GM11168 (cell line): ENCODE measurements at regions not wholly inside any gene's neighbourhood (a gene's known extent, or its start where the extent isn't known, plus 50 kb on each side); places are given as distances from the start of the nearest gene placed in this dataset.

Experiments
- in situ Hi-C: fragments of 300-500 bp; cut with MboI; formaldehyde crosslinking; loops from one replicate; pipeline ENCODE4 v1.12.0; 2022; ENCODE audit warnings: low sequenced_read_pairs; ENCODE audit not compliant: unreplicated experiment

DNA sequence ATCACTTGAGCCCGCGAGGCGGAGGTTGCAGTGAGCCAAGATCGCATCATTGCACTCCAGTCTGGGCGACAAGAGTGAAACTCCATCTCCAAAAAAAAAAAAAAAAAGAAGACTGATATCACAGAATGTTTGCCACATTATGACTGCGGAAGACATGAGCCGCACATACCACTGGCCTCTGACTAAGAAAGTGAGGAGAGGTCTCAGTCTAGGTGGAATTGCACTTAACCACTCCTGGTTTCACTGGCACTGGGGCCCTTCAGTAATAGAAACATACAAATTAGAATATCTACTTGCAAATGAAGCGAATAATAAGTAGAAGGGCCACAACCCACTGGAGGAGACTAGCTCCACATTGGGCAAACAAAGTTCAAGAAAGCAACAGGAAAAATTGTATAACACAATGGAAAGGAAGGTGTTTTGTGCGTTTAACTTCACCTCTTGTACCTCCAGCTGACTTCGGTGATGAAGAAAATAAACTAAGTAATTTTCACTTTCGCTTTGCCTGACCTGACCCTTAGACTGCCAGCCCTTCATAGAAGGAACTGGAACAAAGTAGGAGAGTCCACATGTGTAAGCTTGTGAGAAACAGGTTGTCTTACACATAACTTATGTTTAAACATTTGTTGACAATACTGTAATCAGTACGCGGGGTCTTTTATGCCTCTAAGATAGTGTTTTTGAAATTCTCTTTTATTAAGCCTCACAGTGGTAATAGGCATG is 147.5 kb upstream of the TSHZ2 start:
- in situ Hi-C loops = no loop called here

DNA sequence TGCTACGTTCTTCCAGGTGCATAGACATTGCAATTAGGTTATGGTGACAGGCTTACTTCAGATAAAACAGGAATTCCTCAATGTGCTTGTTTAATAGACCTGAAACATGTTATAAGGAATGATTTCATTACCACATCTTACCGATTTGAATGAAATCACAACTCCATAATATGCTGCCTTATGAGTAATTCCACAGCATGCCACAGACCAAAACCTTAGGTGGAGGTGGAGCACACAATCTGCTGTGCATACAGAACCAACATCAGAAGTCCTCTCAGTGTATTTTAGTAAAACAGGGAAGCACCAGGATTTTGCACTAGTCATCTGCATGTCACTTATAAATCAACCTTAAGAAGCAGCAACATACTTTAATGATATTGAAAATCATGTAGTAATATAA is 148.9 kb upstream of the TSHZ2 start:
- in situ Hi-C loops = no loop called here

DNA sequence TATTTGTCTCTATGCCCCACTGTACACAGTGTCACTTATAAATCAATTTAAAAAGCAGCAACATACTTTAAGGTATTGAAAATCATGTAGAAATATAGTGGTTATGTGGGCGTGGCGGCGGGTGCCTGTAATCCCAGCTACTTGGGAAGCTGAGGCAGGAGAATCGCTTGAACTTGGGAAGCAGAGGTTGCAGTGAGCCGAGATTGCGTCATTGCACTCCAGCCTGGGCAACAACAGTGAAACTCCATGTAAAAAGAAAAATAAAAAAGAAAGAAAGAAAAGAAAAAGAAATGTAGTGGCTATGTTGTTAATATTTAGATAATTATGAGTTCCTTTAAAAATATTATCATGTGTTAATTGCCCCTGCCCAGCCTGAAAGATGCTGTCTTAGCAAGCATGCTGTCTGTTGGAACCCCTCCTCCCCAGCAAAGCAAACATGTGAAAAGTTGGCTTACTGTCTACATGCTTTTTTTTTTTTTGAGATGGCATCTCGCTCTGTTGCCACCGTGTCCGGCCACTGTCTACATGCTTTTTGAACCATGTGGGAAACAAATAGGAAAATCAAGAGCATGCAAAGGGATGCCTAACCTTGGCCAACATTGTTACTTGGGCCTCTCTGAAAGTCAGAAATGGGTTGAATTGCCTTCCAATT is 151.4 kb upstream of the TSHZ2 start:
- in situ Hi-C loops = no loop called here

DNA sequence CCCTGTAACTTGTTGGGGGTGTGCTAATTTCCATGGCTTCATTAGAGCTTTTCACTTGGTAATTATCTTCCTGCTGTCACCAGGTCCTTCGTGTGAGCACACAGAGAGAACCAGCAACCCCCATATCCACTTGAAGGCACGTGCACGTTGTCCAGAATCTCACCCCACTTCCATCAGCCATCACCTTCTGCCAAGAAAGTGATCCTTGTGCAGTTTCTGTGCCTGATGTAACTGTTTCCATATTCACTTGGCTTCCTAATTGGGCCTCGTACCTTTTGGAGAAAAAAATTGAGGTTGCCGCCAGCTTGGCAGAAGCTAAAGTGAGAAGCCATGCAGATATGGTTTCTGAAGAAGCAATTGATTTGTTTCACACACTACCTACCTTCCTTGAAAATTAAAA is 153.7 kb upstream of the TSHZ2 start:
- in situ Hi-C loops = no loop called here

DNA sequence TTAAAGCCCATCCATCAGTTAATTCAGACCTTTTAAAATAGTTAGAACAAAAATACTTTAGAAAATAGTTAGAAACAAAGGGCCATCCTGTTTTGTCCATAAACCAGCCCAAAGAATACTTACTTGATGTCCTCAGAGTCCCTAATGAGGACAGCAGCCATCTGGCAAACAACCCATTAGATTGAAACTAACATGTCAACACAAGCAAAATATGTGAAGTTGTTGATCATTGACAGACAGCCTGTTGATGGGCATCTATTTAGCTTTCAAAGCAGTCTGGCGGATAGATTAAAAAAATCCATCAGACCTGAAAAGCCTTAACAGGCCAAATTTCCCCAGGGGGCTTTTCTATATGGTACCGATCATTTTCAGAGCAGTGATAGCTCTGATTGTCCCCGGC is 154.2 kb upstream of the TSHZ2 start:
- in situ Hi-C loops = no loop called here

DNA sequence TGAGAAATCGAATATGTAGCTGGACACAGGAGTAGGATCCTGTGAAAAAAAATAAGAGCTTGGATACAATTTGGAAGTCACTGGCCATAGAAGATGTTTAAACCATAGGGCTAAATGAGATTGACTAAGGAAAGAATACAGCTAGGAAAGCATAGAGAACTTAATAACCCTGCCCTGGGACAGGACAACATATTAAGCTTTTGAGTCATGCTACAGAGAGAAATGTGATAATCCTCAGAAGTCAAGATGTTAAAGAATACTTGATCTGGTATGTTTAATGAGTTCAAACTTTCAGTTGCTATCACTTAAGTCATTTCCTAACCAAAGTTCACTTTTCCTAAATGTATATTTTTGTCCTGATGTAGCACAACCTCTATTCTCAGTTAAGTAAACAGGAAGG is 154.6 kb upstream of the TSHZ2 start:
- in situ Hi-C loops = no loop called here

DNA sequence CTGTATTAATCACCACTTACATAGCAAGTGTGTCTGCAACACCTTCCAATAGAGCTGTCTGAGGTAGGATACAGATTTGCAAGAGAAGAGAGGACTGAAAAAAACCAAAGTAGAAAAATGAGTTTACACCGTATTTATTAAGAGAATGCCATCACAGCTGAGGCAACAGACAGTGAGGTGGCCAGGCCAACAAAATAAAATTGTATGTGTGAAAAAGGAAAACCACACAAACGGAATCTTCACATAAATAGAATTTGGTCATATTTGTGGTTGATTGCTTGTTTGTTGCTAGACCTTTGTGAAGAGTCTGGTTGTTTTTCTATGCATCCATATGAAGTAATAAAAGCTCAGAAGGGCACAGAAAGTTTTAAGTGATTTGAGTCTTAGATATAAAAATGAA is 157.8 kb upstream of the TSHZ2 start:
- in situ Hi-C loops = no loop called here

DNA sequence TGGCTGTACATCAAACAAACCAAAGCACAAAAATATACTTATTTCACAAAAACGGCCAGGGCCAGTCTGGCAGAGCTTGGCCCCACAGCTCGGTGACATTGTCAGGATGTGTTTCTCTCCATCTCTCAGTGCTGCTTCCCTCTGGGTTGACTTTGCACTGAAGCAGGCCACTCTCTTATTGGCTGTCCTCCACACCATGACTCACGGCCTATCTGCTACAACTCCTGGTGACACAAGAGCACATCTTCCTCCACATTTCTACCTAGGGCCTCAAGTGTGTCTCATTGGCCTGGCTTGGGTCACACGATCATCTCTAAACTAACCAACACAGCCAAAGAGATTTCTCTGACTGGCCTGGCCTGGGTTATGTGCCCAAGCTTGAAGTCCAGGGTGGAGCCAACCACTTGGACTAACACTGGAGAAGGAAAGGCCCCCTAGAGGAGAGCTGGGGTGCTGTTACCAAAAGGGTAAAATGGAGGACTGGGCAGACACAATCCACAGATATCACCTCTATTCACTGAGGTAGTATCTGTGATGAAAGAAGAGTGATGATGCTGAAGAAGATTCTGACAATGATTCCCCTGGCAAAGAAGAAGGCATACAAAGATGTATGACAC is 159.8 kb upstream of the TSHZ2 start:
- in situ Hi-C loops = no loop called here

DNA sequence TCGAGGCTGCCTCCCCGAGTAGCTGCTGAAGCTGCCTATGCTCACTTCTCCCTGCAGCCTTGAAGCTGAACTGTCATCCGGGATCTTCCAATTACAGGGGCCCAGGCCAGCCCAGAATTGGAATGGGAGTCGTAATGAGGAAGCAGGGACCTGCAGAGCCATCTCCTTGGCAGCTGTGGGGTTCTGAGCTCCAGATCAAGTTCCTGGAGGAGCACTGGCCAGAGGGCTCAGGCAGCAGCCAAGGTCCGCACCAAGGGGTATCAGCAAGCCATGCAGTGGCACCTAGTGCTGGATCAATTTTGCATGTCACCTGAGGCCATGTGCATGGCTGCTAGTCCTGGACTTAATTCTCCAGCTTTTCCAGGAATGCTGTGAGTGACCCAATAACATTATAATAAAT is 163.2 kb upstream of the TSHZ2 start:
- in situ Hi-C loops = no loop called here

DNA sequence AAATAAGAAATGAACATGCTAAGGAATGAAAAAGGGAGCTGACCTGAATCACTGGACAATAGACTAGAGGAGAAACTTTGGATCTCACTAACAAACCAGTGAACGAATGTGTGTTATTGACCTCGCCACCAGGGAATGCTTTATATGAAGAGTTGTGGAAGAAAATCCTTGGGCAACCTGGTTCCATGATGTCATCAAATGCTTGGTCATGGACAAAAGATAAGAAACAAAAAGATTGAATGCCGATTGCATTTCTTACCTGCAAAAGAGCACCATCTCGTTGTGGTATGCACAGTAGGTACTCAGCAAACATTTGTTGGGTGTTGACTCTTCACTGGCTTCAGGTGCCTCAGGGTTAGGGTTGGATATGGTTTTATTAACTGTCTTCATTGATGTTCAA is 165.2 kb upstream of the TSHZ2 start:
- in situ Hi-C loops = no loop called here

DNA sequence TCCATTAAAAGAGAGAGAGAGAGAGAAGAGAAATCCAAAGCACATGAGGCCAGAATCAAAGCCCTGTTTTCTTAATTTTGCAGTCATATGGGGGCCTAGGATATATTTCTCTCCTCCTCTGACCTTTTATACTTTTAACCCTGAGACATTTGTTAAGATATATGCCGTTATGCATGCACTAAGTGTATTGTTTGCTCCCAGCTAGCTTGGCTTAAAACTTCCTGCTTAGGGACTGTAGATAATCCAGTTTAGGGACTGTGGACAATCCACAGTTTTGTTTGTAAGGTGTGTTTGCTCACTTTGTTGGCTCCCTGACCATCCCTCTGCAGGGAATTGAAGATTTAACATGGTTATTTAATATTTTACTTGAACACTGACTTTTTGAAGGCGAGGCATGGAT is 166.3 kb upstream of the TSHZ2 start:
- in situ Hi-C loops = no loop called here

DNA sequence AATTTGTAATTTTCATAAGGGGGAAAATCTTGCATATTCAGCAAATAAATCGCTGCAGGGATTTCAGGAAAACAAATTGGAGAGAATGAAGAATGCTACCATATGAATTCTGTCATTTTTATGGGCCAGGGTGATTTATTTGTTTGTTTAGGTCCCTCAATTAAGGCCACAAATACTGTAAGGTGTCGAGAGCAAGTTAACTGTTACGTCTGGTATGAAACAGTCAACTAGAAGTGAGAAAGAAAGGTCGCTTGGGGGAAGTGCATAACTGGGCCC is 166.9 kb upstream of the TSHZ2 start:
- in situ Hi-C loops = no loop called here

DNA sequence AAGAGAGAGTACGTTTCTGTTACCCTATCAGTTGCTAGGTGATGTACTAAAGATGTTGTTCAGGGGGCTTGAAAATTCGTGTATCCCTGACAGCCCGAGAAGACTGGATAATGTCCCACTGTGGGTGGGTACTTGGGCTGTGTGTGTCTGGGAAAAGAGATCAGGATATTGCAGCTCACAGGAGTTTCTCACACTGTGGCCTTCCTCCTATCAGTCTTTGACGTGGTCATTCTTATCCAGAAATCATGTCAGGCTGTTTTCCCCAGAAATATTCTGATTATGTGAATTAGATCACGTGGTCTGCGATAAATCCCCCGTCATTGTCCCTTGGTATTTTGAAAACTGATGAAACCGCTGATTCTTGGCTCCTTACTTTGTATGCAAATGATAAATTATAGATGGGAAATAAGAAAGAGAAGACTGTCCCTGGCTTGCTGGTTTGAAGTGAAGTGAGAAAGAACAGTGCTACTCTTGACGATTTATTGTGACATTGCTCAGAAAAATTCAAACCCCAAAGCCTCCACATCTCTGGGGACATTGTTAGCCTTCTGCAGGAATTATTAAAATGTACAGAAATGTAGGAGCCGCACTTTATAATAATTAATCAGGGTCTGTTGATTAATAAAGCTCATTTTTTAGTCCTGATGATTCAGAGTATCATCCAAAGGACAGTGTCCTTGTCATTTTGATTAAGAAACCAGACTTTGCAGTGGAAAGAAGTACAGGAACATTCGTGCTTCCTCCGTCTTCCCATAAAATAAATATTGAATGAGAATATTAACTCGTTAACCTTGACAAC is 167.5 kb upstream of the TSHZ2 start:
- in situ Hi-C loops = no loop called here

DNA sequence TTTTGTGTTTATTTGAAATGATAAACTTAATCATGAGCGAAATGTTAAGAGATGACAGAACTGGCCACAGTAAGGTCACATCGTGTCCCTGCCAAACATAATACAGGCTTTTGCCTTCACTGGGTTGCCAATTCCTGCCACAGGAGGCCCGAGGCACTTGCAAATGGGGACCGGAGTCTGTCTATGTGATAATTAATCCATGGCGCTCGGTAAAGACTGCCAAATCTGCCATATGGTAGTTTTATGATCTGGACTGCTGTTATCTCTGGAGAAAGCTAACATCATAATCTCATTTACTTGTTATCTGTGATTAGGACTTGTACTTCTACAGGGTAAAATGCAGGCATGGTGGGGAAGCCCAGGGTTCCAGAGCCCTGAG is 170.5 kb upstream of the TSHZ2 start:
- in situ Hi-C loops = no loop called here

DNA sequence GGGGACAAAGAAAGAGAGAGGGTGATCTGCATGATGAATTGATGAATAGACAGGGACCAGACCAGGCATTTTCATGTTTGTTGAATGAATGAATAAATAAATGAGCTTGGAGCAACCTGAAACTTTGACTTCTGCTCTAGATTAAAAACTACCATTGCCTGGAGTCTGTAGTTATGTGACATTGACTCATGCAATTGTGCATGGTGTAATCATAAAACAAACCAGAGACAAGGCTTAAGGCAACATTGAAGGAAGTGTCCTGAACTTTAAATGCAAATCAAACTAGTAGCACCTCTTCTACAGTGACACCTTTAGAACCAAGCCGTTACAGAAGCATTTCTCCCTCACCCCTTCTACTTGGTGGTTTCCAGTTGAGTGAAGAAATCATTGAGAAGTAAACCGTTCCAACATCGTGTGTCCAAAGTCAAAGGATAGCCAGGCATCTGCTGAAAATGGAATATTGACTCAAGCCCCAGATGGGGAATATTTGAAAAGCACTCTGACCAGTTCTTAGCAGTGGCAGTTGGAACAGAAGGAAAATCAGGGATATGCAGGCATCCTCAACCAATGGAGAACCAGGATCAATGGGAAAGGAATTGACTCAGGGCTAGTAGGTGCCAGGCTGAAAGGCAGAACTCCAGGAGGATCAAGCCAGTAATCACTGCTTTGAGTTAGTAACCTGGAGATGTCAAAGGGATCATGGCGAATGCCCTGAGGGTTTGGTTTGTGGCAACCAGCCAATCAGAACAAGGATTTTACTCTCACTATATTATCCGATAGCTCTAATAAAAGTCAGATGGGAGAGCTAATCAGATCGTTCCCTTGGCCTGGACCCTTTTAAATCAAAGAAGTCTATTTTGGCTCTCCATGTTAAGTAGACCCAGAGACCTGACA is 171.2 kb upstream of the TSHZ2 start:
- in situ Hi-C loops = no loop called here

DNA sequence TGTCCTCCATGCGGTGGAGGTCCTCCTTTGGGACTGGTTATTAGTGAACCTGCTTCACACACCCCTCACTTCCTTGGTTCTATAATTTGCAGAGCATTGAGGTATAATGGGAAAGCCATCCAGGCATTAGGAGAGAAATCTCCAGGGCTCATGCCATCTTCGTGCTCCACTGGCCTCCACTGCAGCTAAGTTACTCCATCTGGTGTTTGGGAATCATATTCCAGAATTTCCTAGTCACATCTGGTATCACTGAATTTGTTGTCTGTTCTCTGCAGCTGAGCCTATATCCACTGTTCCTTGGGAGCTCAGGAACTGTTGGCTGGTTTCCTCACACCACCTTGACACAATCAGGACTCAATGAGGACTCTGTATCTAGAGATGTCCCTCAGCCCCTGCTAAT is 173.0 kb upstream of the TSHZ2 start:
- in situ Hi-C loops = no loop called here

DNA sequence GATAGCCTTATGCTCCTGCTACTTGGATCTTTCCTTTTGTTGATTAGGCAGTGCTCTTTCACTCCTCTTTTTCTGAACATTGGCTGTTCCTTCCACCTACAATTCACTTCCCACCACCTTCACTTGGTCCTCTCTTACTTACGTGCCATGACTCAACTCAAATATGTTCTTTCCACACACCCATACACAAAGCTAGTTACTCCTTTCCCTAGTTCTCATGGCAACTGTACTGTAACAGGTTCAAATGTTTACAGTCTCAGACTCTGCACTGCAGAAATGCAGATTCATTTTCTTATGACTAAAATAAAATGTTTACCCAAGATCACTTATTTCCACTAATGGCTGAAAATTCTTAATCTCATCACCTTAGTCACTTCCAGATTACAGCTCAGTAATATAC is 174.0 kb upstream of the TSHZ2 start:
- in situ Hi-C loops = no loop called here

DNA sequence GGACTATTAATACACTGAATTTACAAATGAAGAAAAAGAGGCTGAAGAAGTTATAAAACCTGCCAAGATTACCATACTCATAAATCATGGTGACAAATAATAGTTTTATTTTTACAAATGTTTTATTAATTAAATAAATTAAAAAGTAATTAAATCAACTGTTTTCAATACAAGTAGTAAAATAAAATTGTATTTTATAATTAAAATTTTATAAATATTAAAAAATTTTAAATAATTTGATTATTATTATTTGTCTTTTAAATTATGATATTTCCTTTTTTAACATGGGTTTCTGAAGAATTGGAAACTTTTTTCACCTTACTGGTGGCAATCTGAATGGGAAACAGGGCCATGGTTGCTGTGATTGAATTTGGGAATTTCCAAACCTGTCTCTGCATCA is 177.3 kb upstream of the TSHZ2 start:
- in situ Hi-C loops = no loop called here

DNA sequence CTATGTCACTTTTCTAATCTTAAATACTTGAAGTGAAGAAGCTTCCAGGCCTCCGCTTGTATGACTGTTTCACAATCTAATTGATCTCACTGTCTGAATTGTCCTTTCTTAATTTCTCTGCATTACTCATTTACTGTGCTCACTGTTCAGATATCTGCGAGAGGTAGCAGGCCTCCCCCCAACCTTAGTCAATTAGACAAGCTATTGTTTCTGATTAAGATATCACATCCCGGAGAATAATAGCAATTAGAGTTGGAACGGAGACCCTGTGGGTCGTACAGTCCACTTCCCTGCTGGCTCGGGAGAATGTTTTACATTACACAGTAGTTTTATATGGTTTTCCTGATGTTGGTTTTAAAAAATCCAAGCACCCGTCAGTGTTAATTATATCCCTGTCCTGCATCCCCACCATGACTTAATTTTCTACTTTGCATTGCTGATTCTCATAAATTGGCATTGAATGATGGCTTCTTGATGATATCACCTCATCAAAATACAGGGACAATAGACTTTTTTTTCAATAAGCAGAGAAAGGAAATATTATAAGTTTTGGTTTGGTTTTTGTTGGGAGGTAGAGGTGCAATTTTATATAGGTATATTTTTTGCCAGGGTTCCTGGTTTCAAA is 178.7 kb upstream of the TSHZ2 start:
- in situ Hi-C loops = no loop called here

DNA sequence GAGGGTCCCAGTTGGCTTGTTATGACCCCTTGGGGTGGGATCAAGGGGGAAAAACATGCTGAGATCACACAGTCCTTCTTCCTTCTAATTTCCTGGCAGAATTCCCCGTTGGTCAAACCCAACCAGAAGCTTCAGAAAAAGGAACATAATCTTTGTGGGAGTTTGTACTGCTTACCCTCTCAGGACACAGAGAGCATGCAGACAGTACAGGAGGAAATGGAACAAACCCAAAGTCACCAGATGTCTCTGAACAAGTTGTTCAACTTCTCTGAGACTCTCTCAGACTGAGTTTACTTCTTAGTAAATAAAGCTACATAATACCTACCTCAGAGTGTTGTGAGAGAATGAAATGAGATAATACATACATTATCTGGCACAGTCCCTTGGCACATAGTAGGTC is 181.1 kb upstream of the TSHZ2 start:
- in situ Hi-C loops = no loop called here
